Stimulated activated naive B cell treated with anti-CD40 and anti-IgM and Interleukin-4, amounts not matched to agents 10 μg/mL and 1 μg/mL and 100 μg/mL, for 72 hours (primary cell): ENCODE measurements at regions not wholly inside any gene's neighbourhood (a gene's known extent, or its start where the extent isn't known, plus 50 kb on each side); places are given as distances from the start of the nearest gene placed in this dataset.

Experiments used
- ATAC-seq, 2 donors: fragments of 150-1000 bp; cut with Tn5 transposase; replicated peaks; 2 replicates each; pipeline ENCODE4 v1.10.0; 2021; ENCODE audit warnings: moderate library complexity in 1 of 2
- DNase-seq: peaks from one replicate; pipeline ENCODE4 v3.0.0; 2021
- H3K27ac Mint-ChIP-seq: one replicate; pipeline ENCODE4 v1.8.0; 2022; ENCODE audit warnings: mild to moderate bottlenecking, mixed read lengths
- H3K27me3 Mint-ChIP-seq, 2 donors: one replicate each; pipeline ENCODE4 v1.8.0; 2022; ENCODE audit warnings: mixed read lengths in 2 of 2
- H3K36me3 Mint-ChIP-seq, 2 donors: one replicate each; pipeline ENCODE4 v1.8.0; 2022; ENCODE audit warnings: mixed read lengths in 2 of 2, mild to moderate bottlenecking in 1 of 2
- H3K4me1 Mint-ChIP-seq, 2 donors: one replicate each; pipeline ENCODE4 v1.8.0; 2022; ENCODE audit warnings: mixed read lengths in 2 of 2, mild to moderate bottlenecking in 1 of 2
- H3K4me3 Mint-ChIP-seq, 2 donors: one replicate each; pipeline ENCODE4 v1.8.0; 2022; ENCODE audit warnings: mild to moderate bottlenecking in 2 of 2, mixed read lengths in 2 of 2, moderate library complexity in 1 of 2
- H3K9me3 Mint-ChIP-seq, 2 donors: one replicate each; pipeline ENCODE4 v1.8.0; 2022; ENCODE audit warnings: mixed read lengths in 2 of 2, mild to moderate bottlenecking in 1 of 2

DNA sequence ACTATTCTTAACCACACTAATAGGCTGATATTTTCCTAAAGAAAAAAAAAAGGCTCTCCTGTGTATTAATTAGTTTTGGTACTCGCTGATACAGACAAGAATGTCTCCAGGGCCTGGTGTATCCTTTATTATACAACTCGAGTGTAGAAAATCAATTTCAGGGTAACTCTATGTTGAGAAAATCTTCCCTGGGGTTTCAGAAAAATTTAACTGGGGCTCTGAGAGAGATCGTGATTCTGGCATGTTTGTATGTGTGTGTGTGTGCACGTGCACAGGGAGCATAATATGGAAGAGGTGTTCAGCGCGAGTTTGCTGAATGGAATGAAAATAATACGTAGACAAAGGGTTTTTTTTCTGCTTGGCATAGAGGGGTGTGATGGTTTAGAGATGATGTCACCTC, 496.8 kb downstream of the GPAM start:
- DNase-seq (no peak), ATAC-seq (no peak)
- peaks cover 2 to 3% of the 10 kb centered on the region in 2 donors for H3K9me3 Mint-ChIP-seq
- no peak overlapping the region for H3K4me3 Mint-ChIP-seq
- H3K36me3 Mint-ChIP-seq: no peaks in the 10 kb centered on the region
- H3K27ac Mint-ChIP-seq: no peak overlapping the region
- no peaks in the 10 kb centered on the region for H3K27me3 Mint-ChIP-seq
- no peaks in the 10 kb centered on the region for H3K4me1 Mint-ChIP-seq

DNA sequence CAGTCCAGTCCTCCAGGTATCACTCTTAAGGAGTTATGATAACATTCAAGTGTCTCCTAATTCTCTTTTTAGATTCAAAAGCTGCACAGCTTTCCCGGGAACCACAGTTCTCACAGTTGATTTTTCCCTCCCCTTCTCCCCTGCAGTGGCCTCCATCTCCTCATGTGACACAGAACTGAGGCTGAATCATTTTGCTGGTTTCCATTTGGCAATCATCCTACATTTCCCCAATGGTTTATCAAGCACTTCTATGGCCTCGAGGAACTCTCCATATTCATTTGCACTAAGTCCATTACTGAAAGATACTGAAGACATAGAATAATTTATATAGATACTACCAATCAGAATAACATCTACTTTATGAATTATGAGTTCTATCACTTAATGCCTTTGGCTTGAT, 484.9 kb downstream of the GPAM start:
- Mint-ChIP-seq H3K9me3 (no peaks in the 10 kb centered on the region), H3K27me3 (no peaks in the 10 kb centered on the region), H3K36me3 (no peaks in the 10 kb centered on the region), H3K4me3 (no peak overlapping the region), H3K27ac (no peak overlapping the region), H3K4me1 (no peaks in the 10 kb centered on the region)
- ATAC-seq (no peak), DNase-seq (no peak)

DNA sequence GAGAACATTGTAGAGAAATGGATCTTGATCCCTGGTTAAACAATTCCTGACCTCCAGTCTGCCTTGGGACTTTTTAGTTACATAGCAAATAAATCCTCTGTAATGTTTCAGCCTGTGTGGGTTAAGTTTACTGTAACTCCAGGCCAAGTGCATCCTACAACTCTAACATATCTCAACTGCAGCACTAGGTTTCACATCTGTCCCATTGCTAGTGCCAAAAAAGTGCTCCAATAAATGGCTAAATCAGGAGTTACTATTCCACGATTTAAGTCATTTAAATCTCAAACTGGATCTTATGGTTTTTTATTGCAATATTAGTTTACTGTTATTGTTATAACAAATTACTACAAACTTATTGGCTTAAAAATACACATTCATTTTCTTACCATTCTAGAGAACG, 479.6 kb downstream of the GPAM start:
- H3K4me1 Mint-ChIP-seq: no peaks in the 10 kb centered on the region
- H3K4me3 Mint-ChIP-seq: no peak overlapping the region
- no peaks in the 10 kb centered on the region for H3K27me3 Mint-ChIP-seq
- H3K9me3 Mint-ChIP-seq: peaks cover 0 to 2% of the 10 kb centered on the region in 2 donors
- DNase-seq: no peak
- no peak overlapping the region for H3K27ac Mint-ChIP-seq
- no peaks in the 10 kb centered on the region for H3K36me3 Mint-ChIP-seq
- no peak for ATAC-seq

DNA sequence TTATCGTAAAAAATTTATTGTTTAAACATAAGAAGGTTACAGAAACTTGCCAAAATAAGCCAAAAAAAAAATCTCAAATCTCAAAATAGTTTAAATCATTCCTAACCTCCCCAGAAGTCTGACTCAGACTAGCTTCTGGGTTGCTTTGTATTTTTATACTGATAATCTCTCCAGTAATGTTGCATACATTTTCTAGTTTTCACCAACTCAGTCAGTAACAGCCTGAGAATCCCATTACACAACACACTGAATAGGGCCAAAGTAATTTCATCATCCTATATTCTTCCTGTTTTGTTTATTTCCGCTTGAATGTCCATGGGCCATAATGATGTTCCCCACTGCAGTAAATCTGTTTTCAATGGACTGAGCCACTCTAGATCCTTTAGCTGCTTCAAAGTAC, 478.5 kb downstream of the GPAM start:
- H3K27me3 Mint-ChIP-seq: no peaks in the 10 kb centered on the region
- DNase-seq (no peak), ATAC-seq (no peak)
- H3K9me3 Mint-ChIP-seq: peaks cover 0 to 3% of the 10 kb centered on the region in 2 donors
- H3K36me3 Mint-ChIP-seq: no peaks in the 10 kb centered on the region
- no peak overlapping the region for H3K4me3 Mint-ChIP-seq
- no peak overlapping the region for H3K27ac Mint-ChIP-seq
- no peaks in the 10 kb centered on the region for H3K4me1 Mint-ChIP-seq

DNA sequence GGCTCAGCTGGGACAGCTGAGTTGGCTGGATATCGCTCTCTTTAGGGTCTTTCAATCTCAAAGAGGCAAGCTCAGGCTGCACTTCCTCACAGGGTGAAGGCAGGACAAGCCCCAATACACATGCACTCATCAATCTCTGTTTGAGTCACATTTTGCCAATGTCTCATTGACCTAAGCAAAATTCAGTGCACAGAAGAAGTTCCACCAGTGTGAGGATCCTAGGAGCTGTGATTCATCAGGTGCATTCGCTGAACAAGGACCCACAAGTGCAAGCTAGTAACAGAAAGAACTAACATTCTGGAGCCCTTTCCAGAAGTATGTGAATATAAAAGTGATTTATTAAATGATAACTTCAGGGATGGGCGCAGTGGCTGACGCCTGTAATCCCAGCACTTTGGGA, 477.2 kb downstream of the GPAM start:
- no peak overlapping the region for H3K27ac Mint-ChIP-seq
- no peaks in the 10 kb centered on the region for H3K36me3 Mint-ChIP-seq
- no peaks in the 10 kb centered on the region for H3K27me3 Mint-ChIP-seq
- DNase-seq (no peak), ATAC-seq (no peak)
- no peaks in the 10 kb centered on the region for H3K4me1 Mint-ChIP-seq
- H3K9me3 Mint-ChIP-seq: peaks cover 0 to 3% of the 10 kb centered on the region in 2 donors
- no peak overlapping the region for H3K4me3 Mint-ChIP-seq

DNA sequence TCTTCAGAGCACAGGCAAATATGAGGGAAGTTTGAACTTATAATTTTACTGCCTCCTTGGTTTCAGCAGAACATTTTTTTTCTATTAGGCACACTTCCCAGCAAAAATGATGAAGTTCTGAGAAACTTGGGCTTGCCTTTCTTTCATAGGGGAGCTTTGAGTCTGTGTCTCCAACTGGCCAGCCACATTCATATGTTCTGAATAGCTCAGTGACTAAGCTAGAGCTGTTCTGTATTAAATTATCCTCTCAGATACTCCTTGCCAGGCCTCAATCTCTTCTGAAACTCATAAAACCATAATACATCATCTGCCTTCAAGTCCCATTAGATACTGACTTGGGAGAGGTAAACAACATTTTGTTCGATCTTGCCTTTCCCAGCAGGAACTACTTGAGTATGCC, 476.5 kb downstream of the GPAM start:
- H3K4me3 Mint-ChIP-seq: no peak overlapping the region
- no peaks in the 10 kb centered on the region for H3K27me3 Mint-ChIP-seq
- DNase-seq (no peak), ATAC-seq (no peak)
- H3K36me3 Mint-ChIP-seq: no peaks in the 10 kb centered on the region
- H3K4me1 Mint-ChIP-seq: no peaks in the 10 kb centered on the region
- H3K9me3 Mint-ChIP-seq: peaks cover 0 to 3% of the 10 kb centered on the region in 2 donors
- no peak overlapping the region for H3K27ac Mint-ChIP-seq

DNA sequence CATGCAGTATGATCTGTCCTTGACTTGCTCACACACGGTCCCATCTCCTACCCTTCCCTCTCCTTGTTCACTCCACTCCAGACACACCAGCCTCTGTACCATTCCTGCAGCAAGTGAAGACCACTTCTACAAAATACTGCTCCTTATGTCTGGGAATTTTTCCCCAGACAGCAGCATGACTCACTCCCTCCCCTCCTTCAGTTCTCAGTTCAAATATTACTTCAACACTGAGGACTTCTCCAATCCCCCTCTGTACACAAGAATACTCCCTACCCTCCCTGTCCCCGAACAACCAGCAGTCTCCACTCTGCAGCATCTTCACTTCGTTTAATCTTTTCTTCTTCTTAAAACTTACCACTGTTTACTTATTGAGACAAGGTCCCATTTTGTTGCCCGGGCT, 474.0 kb downstream of the GPAM start:
- H3K4me3 Mint-ChIP-seq: no peak overlapping the region
- peaks cover 0 to 4% of the 10 kb centered on the region in 2 donors for H3K36me3 Mint-ChIP-seq
- H3K9me3 Mint-ChIP-seq: peaks cover 10 to 11% of the 10 kb centered on the region in 2 donors
- H3K27ac Mint-ChIP-seq: no peak overlapping the region
- no peak for DNase-seq
- H3K4me1 Mint-ChIP-seq: no peaks in the 10 kb centered on the region
- ATAC-seq: no peak
- no peaks in the 10 kb centered on the region for H3K27me3 Mint-ChIP-seq

DNA sequence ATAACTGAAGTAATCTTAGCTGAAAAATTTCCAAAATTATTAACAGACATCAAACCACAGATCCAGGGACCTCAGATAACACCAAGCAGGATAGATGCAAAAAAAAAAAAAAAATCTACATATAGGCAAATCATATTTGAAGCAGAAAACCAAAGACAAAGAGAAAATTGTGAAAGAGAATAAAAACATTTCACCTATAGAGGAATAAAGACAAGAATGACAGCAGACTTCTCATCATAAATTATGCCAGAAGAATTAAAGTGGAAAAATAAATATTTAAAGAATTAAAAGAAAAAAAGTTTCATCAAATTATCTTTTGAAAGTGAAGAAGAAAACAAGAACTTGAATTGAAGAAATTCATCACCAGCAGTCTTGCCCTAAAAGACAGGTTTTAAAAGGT, 467.5 kb downstream of the GPAM start:
- Mint-ChIP-seq H3K27me3 (no peaks in the 10 kb centered on the region), H3K4me3 (no peak overlapping the region), H3K9me3 (peaks cover 16 to 32% of the 10 kb centered on the region in 2 donors), H3K4me1 (no peaks in the 10 kb centered on the region), H3K27ac (no peak overlapping the region), H3K36me3 (peaks cover 9% of the 10 kb centered on the region in 2 donors)
- DNase-seq (no peak), ATAC-seq (no peak)

DNA sequence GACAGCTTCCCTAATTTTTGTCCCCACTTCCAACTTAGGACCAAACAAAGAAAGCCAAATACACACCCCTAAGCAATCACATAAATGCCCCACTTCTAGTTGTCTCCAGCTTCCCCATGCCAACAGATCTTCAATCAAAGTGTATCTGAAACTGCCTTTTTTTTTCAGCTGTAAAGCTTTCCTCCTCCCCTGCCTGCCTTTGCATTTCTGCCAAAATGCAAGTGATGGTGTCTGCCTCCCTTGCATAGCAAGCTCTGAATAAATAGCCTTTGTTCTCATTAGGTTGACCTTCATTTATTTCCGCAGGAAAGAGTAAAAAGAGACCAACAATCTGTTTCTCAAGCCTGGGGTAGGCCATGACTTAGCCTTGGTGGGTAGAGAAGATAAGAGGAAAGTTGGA, 459.4 kb downstream of the GPAM start:
- H3K36me3 Mint-ChIP-seq: no peaks in the 10 kb centered on the region
- H3K27me3 Mint-ChIP-seq: no peaks in the 10 kb centered on the region
- no peak overlapping the region for H3K27ac Mint-ChIP-seq
- H3K4me3 Mint-ChIP-seq: no peak overlapping the region
- H3K9me3 Mint-ChIP-seq: no peaks in the 10 kb centered on the region
- ATAC-seq (no peak), DNase-seq (no peak)
- H3K4me1 Mint-ChIP-seq: no peaks in the 10 kb centered on the region

DNA sequence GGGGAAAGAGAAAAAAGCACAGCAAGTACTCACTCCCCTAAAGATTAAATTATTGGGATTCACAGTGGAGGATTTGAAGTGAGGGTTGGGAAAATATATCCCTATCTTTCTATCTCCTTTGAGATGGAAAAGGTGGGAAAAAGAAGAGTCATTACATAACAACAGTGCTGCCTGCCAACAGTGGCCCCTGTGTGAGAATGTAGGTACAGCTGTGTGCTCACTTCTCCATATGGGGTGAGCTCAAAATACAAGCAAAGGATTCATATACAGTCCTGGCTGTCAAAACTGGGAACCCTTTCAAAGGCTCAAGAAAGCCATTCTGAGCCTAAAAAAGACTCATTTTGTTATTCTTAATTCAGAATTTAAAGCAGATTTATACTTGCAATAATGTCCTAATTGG, 458.5 kb downstream of the GPAM start:
- DNase-seq (no peak), ATAC-seq (no peak)
- Mint-ChIP-seq H3K4me3 (no peak overlapping the region), H3K36me3 (no peaks in the 10 kb centered on the region), H3K27me3 (no peaks in the 10 kb centered on the region), H3K27ac (no peak overlapping the region), H3K9me3 (no peaks in the 10 kb centered on the region), H3K4me1 (no peaks in the 10 kb centered on the region)

DNA sequence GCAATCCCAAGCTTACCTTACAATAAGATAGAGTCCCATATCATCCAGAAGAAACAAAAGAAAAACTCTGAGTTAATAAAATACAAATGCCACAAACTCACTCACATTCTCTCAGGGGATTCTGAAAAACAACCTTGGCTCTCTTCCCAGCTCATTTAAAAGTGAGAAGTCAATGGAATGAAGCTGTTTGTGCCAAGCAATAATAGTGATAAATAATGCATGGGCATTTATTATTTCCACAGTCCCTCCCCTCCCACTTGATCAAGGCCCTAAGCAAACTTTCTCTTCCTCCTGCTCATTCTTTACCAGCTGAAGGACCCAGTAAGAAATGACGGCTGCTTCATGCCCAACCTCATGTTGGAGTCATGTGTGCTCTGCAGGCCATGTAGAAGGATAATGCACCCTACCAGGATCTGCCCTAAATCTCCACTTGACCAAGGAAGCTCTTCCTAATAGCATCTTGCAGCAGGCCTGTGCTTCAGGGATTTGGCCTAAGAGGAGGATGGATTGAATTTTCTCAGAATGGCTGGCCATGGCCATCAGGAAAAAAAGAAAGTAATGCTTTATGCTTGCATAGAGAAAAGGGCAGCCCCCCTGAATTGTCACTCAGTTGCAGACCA, 451.3 kb downstream of the GPAM start:
- ATAC-seq: no peak
- H3K36me3 Mint-ChIP-seq: no peaks in the 10 kb centered on the region
- no peaks in the 10 kb centered on the region for H3K9me3 Mint-ChIP-seq
- no peaks in the 10 kb centered on the region for H3K4me1 Mint-ChIP-seq
- no peak for DNase-seq
- H3K4me3 Mint-ChIP-seq: no peak overlapping the region
- peaks cover 0 to 4% of the 10 kb centered on the region in 2 donors for H3K27me3 Mint-ChIP-seq
- no peak overlapping the region for H3K27ac Mint-ChIP-seq

DNA sequence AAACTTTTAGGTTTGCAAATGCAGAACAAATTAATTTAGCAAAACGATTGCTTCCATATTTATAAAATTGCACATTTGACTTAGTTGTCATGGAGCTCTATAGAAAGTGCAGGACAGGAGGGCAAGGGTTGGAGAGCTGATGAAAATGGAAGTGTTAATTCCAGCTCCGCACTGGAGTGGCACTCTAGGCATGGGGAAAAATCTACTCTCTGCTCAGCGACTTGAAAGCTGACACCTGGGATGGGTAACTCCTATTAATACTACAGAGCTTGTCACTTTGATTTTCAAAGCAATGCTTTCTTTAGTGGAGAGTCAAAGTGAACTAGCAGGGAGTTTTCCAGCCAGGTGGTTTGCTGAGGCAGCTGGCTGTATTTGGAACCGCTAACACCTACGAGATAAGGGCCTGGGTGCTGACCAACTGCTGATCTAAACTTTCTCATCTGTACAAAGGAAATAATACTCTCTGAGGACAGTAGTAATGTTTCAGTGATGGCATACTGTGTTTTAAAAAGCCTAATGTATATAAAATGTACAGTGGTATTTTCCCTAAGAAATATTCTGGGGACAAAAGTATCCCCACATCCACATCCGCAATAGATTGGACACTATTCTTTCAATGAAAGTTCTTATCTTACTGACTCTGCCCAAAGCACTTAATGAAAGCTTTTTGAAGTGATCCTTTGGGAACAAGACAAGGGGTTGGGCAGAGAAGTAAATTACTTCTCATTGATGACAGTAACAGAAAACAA, 444.3 kb downstream of the GPAM start:
- Mint-ChIP-seq H3K4me3 (no peak overlapping the region), H3K4me1 (no peaks in the 10 kb centered on the region), H3K27ac (no peak overlapping the region), H3K9me3 (peaks cover 4% of the 10 kb centered on the region in 2 donors), H3K27me3 (no peaks in the 10 kb centered on the region), H3K36me3 (no peaks in the 10 kb centered on the region)
- DNase-seq: no peak
- no peak for ATAC-seq

DNA sequence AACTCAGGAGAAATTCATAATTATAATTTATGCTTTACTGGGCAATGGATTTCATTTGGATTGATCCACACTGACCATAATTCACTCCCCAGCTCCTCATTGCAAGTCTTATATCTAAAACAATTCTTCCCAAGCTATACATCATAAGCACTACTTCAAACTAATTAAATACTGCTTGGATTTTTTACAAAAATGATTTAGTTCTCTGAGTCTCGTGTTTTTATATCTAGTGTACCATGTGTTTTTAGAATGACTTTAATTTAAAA, 443.8 kb downstream of the GPAM start:
- Mint-ChIP-seq H3K36me3 (no peaks in the 10 kb centered on the region), H3K4me3 (no peak overlapping the region), H3K4me1 (no peaks in the 10 kb centered on the region), H3K27me3 (no peaks in the 10 kb centered on the region), H3K27ac (no peak overlapping the region), H3K9me3 (peaks cover 4% of the 10 kb centered on the region in 2 donors)
- DNase-seq (no peak), ATAC-seq (no peak)

DNA sequence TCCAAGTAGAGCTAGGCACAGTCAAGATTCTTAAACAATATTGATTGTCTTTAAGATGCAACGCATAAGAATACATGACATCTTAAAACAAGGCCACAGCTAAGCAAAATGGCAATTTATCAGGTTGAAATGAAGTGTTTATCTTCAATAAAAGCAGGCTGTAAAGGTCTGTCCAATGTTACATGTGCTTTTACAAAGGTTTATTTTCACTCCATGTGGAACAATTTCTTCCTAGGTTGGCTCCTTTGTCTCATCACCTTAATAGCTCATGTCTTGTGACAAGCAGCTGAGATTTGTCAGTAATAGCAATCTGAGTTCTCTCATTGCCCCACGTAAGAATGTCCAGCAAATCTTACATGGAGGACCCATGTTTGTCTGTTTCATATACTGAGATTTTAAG, 437.6 kb downstream of the GPAM start:
- H3K27ac Mint-ChIP-seq: no peak overlapping the region
- no peak for ATAC-seq
- DNase-seq: no peak
- H3K9me3 Mint-ChIP-seq: peaks cover 2% of the 10 kb centered on the region in 2 donors
- H3K27me3 Mint-ChIP-seq: no peaks in the 10 kb centered on the region
- H3K4me1 Mint-ChIP-seq: no peaks in the 10 kb centered on the region
- no peaks in the 10 kb centered on the region for H3K36me3 Mint-ChIP-seq
- no peak overlapping the region for H3K4me3 Mint-ChIP-seq

DNA sequence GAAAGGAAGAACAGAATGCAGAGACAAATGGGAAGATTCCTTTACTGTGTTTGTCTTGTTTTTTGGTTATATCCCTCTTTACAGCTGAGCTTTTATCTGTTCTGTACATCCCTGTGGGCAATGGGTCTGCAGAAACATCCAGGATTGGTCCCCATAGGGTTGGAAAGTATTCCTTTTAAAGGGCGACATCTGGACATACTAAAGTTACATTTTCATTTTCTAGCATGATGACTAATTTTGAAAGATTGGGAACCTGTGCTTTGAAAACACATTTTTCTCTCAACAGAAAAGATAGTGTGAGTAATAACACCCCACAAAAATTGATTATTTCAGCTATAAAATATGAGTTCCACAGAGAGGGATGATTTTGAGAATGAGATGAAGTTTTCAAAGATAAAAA, 435.8 kb downstream of the GPAM start:
- DNase-seq (no peak), ATAC-seq (no peak)
- Mint-ChIP-seq H3K27ac (no peak overlapping the region), H3K9me3 (peaks cover 0 to 2% of the 10 kb centered on the region in 2 donors), H3K36me3 (no peaks in the 10 kb centered on the region), H3K4me1 (no peaks in the 10 kb centered on the region), H3K27me3 (no peaks in the 10 kb centered on the region), H3K4me3 (no peak overlapping the region)

DNA sequence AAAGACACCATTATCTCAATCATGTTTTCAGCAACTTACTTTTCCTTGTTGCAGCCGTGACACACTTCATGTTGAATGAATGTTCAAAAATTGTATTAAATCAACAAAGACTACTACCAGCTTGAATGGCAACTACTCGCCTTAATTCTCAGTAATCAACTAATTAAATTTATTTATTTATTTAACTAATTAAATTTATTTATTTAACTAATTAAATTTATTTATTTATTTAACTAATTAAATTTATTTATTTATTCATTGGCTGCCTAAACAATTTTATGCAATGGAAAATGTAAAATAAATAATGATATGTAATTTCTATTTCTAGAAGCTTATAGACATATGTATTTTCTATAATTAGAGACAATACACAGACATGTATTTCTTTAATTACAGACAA, 435.4 kb downstream of the GPAM start:
- no peak overlapping the region for H3K4me3 Mint-ChIP-seq
- no peak overlapping the region for H3K27ac Mint-ChIP-seq
- H3K4me1 Mint-ChIP-seq: no peaks in the 10 kb centered on the region
- H3K36me3 Mint-ChIP-seq: no peaks in the 10 kb centered on the region
- no peak for ATAC-seq
- peaks cover 0 to 2% of the 10 kb centered on the region in 2 donors for H3K9me3 Mint-ChIP-seq
- H3K27me3 Mint-ChIP-seq: no peaks in the 10 kb centered on the region
- DNase-seq: no peak
